Pons (tissue), 1 donor: ENCODE measurements at regions not wholly inside any gene's neighbourhood (a gene's known extent, or its start where the extent isn't known, plus 50 kb on each side); places are given as distances from the start of the nearest gene placed in this dataset.

Experiments used
- DNase-seq: peaks from one replicate; pipeline ENCODE4 v3.0.0-alpha.2; 2016; ENCODE audit warnings: low spot score

DNA sequence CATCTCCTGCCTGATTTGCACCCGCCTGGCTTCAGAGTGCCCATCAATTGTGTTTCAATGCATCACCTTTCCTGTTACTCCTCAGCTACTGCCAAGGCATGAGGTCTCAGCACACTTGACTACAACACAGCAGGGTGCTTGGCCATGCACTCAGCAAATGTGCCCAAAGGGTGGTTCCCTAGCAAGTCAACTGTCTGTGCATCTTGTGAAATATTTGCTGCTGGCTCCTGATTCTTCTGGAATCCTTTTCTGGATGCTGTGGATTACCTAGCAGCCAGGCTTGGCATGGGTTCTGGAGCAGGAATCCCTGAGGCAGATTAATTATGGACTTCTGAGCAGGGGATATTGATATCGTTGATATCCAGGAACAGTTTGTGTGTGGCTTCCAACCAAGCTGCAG lies 662.6 kb upstream of the MGMT start:
- DNase-seq: no peak

GRCh38 chr10:128808921-128809440 lies 658.1 kb upstream of the MGMT start:
- no peak for DNase-seq

- no peak for DNase-seq
Observed at GRCh38 chr10:128811511-128811910, 655.5 kb upstream of the MGMT start.

DNA sequence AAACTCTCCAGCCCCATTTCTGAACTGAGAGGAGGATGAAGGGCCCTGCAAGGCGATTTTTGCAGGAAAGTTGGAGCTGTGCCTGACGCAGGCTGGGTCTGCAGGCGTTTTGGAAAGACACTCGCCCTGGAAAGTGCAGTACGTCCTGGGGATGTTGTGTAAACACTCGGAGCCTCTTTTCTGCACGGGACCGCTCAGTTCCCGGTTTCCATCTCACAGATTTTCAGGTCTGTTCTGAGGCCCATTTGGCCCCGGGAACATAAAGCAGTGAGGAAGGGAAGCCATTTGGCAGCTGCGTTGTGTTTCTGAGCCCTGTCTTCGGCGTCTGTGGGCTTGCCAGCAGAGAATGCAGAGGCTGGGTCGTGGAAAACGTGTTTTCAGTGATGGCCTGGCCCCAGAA lies 655.0 kb upstream of the MGMT start:
- DNase-seq: no peak

GRCh38 chr10:128813574-128813973 lies 653.5 kb upstream of the MGMT start:
- DNase-seq: no peak

- no peak for DNase-seq
Observed at GRCh38 chr10:128814024-128814423, 653.0 kb upstream of the MGMT start.

- DNase-seq: no peak
Observed at GRCh38 chr10:128814782-128815181, 652.3 kb upstream of the MGMT start.

DNA sequence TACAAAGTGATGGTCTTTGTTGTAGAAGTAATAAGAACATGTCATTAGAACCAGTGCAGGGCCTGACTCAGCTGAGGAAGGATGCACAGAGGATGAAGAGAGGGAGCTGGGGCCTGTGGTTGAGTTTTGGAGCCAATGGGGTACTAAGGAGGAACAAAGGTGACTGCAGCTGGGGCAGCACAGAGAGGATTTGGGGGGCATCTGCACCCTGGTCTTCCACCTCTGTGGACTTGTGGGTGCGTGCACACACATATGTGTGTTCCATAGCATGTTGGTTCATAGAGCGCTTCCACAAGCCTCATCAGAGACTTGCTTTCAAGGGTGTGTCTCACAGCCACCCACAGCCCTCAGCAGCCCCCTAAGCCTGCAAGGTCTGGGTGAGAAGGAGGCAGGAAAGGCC lies 650.3 kb upstream of the MGMT start:
- DNase-seq: no peak

GRCh38 chr10:128817636-128818035 lies 649.4 kb upstream of the MGMT start:
- no peak for DNase-seq

- DNase-seq: no peak
Observed at GRCh38 chr10:128820663-128821062, 646.4 kb upstream of the MGMT start.

- DNase-seq: no peak
Observed at GRCh38 chr10:128823201-128823600, 643.8 kb upstream of the MGMT start.

- no peak for DNase-seq
Observed at GRCh38 chr10:128825626-128826025, 641.4 kb upstream of the MGMT start.

DNA sequence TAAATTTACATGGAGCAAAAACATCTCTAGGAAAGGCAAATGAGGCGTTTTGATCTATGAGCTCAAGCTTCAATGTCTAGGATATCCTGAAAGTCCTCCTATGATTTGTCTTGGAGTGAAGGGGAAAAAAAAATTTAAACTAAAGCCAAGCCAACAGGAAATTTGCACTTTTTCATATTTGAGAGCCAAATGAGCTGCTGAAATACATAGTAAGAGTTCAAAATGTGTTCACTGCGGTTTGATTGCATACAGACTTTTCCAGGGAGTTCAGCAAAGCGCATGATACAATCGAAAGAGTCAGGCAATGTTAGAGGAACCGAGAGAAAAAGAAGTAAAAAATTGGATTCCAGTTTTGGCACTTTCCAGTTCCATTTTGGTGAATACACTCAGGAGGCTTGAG lies 633.4 kb upstream of the MGMT start:
- no peak for DNase-seq

DNA sequence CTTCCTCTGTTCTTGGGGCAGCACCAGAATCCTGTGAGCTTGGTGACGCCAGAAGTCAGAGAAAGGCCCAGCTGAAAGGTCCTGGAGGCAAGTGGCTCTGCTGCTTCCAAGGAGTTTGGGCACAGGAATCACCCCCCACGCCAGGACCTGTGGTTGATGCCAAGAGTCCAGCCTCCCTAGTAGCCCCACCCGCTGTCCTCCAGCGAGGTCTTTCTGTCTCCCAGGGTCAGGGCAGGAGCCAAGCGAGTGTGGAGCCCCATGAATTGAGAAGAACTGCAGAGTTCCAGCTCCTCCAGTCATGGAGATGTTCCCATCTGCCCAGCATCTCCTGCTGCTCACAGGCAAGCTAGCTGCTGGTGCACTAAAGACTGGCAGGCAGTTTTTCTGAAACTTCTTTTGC lies 631.7 kb upstream of the MGMT start:
- DNase-seq: peak; percentile 14

- DNase-seq: no peak
Observed at GRCh38 chr10:128837478-128837877, 629.6 kb upstream of the MGMT start.

- DNase-seq: no peak
Observed at GRCh38 chr10:128839134-128839533, 627.9 kb upstream of the MGMT start.

- no peak for DNase-seq
Observed at GRCh38 chr10:128839701-128840100, 627.3 kb upstream of the MGMT start.

DNA sequence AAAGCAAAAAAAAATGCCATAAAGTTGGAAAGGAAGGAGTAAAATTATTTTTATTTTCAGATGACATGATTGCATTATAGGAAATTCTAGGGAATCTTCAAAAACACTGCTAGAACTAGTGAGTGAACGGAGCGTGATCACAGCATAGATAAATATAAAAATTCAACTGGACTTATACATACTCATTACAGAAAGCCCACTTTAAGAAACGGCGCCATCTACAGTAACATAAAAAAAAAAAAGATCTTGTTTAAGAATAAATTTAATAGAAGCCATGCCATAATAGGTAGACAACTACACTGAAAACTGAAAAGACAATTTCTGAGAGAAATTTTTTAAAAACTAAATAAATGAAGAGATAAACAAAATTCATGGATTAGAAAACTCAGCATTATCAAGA lies 623.1 kb upstream of the MGMT start:
- DNase-seq: no peak

- DNase-seq: no peak
Observed at GRCh38 chr10:128846927-128847326, 620.1 kb upstream of the MGMT start.

- no peak for DNase-seq
Observed at GRCh38 chr10:128848810-128849209, 618.2 kb upstream of the MGMT start.

GRCh38 chr10:128850647-128851046 lies 616.4 kb upstream of the MGMT start:
- DNase-seq: no peak

GRCh38 chr10:128851281-128851680 lies 615.8 kb upstream of the MGMT start:
- no peak for DNase-seq

DNA sequence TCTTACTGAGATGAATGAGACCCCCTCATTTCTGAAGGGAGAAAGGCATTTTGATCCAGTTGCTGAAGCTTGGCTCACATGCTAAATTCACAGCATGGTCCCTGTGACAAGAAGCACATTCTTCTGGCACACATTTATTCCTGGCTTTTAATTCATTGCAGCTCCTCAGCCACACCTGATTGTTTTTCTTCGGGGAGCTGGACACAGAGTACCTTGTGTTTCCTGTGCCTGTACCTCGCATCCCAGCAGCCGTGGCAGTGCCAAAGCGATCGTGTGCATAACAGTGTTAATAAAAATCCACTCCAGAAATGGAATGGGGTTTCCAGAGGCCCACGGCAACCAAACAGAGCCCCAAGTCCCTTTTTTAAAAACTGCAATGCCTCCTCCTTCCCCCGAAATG lies 615.3 kb upstream of the MGMT start:
- no peak for DNase-seq

- DNase-seq: no peak
Observed at GRCh38 chr10:128852449-128852848, 614.6 kb upstream of the MGMT start.

- DNase-seq: no peak
Observed at GRCh38 chr10:128852902-128853301, 614.1 kb upstream of the MGMT start.
